Bronchial epithelial cell (primary cell): ENCODE measurements at regions not wholly inside any gene's neighbourhood (a gene's known extent, or its start where the extent isn't known, plus 50 kb on each side); places are given as distances from the start of the nearest gene placed in this dataset.

Experiments
- DNase-seq: peaks from one replicate; pipeline ENCODE4 v3.0.0-alpha.2; 2010; ENCODE audit warnings: low read depth
- FAIRE-seq: peaks from 2 replicates; lab custom pipeline; 2011; peaks lifted over from hg19 to GRCh38; lab: Jason Lieb, UNC
- H3K27me3 ChIP-seq: 2 replicates; pipeline ENCODE4 v1.5.1; 2011; ENCODE audit warnings: low read length; ENCODE audit not compliant: control insufficient read depth, insufficient read depth
- H3K36me3 ChIP-seq: 2 replicates; pipeline ENCODE4 v1.5.1; 2011; ENCODE audit warnings: low read length; ENCODE audit not compliant: control insufficient read depth, insufficient read depth
- H3K4me3 ChIP-seq: 2 replicates; pipeline ENCODE4 v1.5.1; 2011; ENCODE audit warnings: mild to moderate bottlenecking, low read depth, low read length, control low read depth
- CTCF ChIP-seq: IDR thresholded peaks from 2 replicates; pipeline ENCODE4 v1.5.1; 2011; ENCODE audit warnings: mild to moderate bottlenecking, moderate library complexity, low read length, control low read depth, inconsistent platforms; ENCODE audit not compliant: insufficient read depth, severe bottlenecking

- no peak overlapping the region for H3K4me3 ChIP-seq
- DNase-seq (no peak), FAIRE-seq (no peak)
- TF ChIP-seq CTCF: no peak
- H3K27me3 ChIP-seq: no peaks in the 10 kb centered on the region
- H3K36me3 ChIP-seq: no peaks in the 10 kb centered on the region
Observed at GRCh38 chr2:163467251-163467630, 268.6 kb downstream of the FIGN start.

GRCh38 chr2:163466331-163467250 lies 269.2 kb downstream of the FIGN start:
- H3K27me3 ChIP-seq: no peaks in the 10 kb centered on the region
- FAIRE-seq: no peak

DNA sequence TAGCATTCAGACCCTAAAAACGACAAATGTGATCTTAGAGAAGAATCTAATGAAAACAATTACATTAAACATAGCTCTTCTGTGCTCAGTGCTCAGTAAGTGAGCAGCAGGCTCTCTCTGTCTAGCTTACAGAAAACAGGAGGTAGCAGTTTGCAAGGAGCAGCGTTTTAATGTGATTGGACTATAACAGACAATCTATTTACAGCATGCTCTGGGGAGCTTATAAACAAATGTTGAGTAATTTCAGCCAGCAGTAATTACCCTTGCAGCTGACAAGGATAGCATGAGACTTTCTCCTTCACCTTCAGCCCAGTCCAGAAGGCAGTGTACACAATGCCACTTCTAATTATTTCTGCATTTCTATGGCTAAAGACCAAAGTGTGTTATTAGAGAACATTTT lies 270.4 kb downstream of the FIGN start:
- no peak for FAIRE-seq
- no peaks in the 10 kb centered on the region for H3K27me3 ChIP-seq
- DNase-seq: no peak
- H3K36me3 ChIP-seq: no peaks in the 10 kb centered on the region
- no peak for TF ChIP-seq CTCF
- no peak overlapping the region for H3K4me3 ChIP-seq

More at GRCh38 chr2:163466331-163467250, 269.2 kb downstream of the FIGN start:
- TF ChIP-seq CTCF: no peak
- DNase-seq: no peak
- Histone ChIP-seq H3K36me3 (no peaks in the 10 kb centered on the region), H3K4me3 (no peak overlapping the region)

- Histone ChIP-seq H3K27me3 (no peaks in the 10 kb centered on the region), H3K36me3 (no peaks in the 10 kb centered on the region), H3K4me3 (no peak overlapping the region)
- no peak for DNase-seq
- FAIRE-seq: no peak
- TF ChIP-seq CTCF: no peak
Observed at GRCh38 chr2:163463411-163463810, 272.4 kb downstream of the FIGN start.

- no peak for FAIRE-seq
- Histone ChIP-seq H3K4me3 (no peak overlapping the region), H3K27me3 (no peaks in the 10 kb centered on the region), H3K36me3 (no peaks in the 10 kb centered on the region)
- no peak for DNase-seq
- no peak for TF ChIP-seq CTCF
Observed at GRCh38 chr2:163462993-163463392, 272.8 kb downstream of the FIGN start.

- H3K4me3 ChIP-seq: no peak overlapping the region
- DNase-seq (no peak), FAIRE-seq (no peak)
- TF ChIP-seq CTCF: no peak
- H3K27me3 ChIP-seq: no peaks in the 10 kb centered on the region
- H3K36me3 ChIP-seq: no peaks in the 10 kb centered on the region
Observed at GRCh38 chr2:163459986-163460385, 275.8 kb downstream of the FIGN start.
